ENCODE measurements at regions not wholly inside any gene's neighbourhood (a gene's known extent, or its start where the extent isn't known, plus 50 kb on each side); places are given as distances from the start of the nearest gene placed in this dataset.

- Histone ChIP-seq H3K4ac (replicated peaks; ENCODE audit: insufficient read length, low read depth, low read length) (no peak overlapping the region), H2BK20ac (ENCODE audit: low read length) (no peak overlapping the region), H2BK5ac (ENCODE audit: low read depth, low read length) (no peak overlapping the region), H4K5ac (ENCODE audit: insufficient read length, low read depth, low read length) (no peak overlapping the region), H4K20me1 (replicated peaks in 1 of 2; ENCODE audit: control insufficient read depth in 1 of 2, insufficient read depth in 2 of 2, low read length in 2 of 2) (no peaks in the 10 kb centered on the region), H3K56ac (replicated peaks; ENCODE audit: insufficient read length, low read depth, low read length) (no peak overlapping the region), H2AK5ac (ENCODE audit: low read depth, low read length) (no peak overlapping the region), H3K4me1 (replicated peaks in 1 of 4; ENCODE audit: control insufficient read depth in 3 of 4, insufficient read depth in 4 of 4, low read length in 3 of 4) (no peaks in the 10 kb centered on the region), H3K18ac (ENCODE audit: extremely low read depth, low read length) (no peak overlapping the region), H3K23ac (ENCODE audit: insufficient read length) (no peak overlapping the region), H3K4me3 (ENCODE audit: extremely low read depth in 1 of 4, insufficient read depth in 2 of 4, low read depth in 3 of 4, low read length in 4 of 4) (no peak overlapping the region), H4K8ac (ENCODE audit: extremely low read depth, insufficient read depth, low read length) (no peak overlapping the region), H3K23me2 (ENCODE audit: low read depth, low read length) (no peaks in the 10 kb centered on the region), H3K27ac (ENCODE audit: low read depth, low read length) (no peak overlapping the region), H3K36me3 (ENCODE audit: control insufficient read depth in 2 of 4, insufficient read depth in 4 of 4, low read length in 3 of 4) (no peaks in the 10 kb centered on the region), H2BK120ac (replicated peaks; ENCODE audit: low read depth, low read length) (no peak overlapping the region), H3K9ac (replicated peaks in 1 of 4; ENCODE audit: extremely low read depth in 1 of 4, low read depth in 3 of 4, low read length in 3 of 4) (no peak overlapping the region), H3K79me1 (ENCODE audit: low read depth, low read length) (no peaks in the 10 kb centered on the region), H2BK15ac (ENCODE audit: low read length) (no peak overlapping the region), H3K79me2 (ENCODE audit: control insufficient read depth in 1 of 2, insufficient read depth in 2 of 2, low read length in 2 of 2) (no peaks in the 10 kb centered on the region), H3K27me3 (replicated peaks in 1 of 4; ENCODE audit: control insufficient read depth in 3 of 4, extremely low read depth in 1 of 4, insufficient read depth in 3 of 4, low read length in 3 of 4) (no peaks in the 10 kb centered on the region), H3K9me3 (ENCODE audit: insufficient read depth in 2 of 2, low read depth in 1 of 2, low read length in 1 of 2) (peaks cover 0 to 10% of the 10 kb centered on the region in 2 experiments; a peak in 2 of 4 replicates), H3K14ac (ENCODE audit: insufficient read length) (no peak overlapping the region), H2AFZ (ENCODE audit: low read length) (peak overlapping the region; percentile 83; the same call in 1 of the 2 replicates), H2BK12ac (ENCODE audit: low read depth, low read length) (no peak overlapping the region), H4K91ac (replicated peaks; ENCODE audit: insufficient read length, low read length) (no peak overlapping the region), H3K4me2 (ENCODE audit: insufficient read depth in 1 of 2, low read depth in 2 of 2, low read length in 2 of 2) (no peak overlapping the region)
- TF ChIP-seq CTCF (IDR thresholded peaks at IDR 0.05; ENCODE audit: control extremely low read depth in 1 of 3, insufficient read depth in 1 of 3, low read depth in 1 of 3, low read length in 3 of 3) = peak; percentile 79 to 90 (median 86)
- TF ChIP-seq SIX5 (IDR thresholded peaks at IDR 0.05; ENCODE audit: low read depth, low read length) = no peak; the same call in 1 of the 2 replicates
- TF ChIP-seq TAF1 (IDR thresholded peaks at IDR 0.05; ENCODE audit: low read depth, low read length) = no peak
- no peak for TF ChIP-seq KDM4A (IDR thresholded peaks at IDR 0.05; ENCODE audit: low read depth, low read length, severe bottlenecking)
- no peak for TF ChIP-seq ATF3 (IDR thresholded peaks at IDR 0.05; ENCODE audit: insufficient read depth, low read depth, low read length)
- peak; percentile 85 to 89 for TF ChIP-seq RAD21 (IDR thresholded peaks at IDR 0.05 in 1 of 2, conservative IDR thresholded peaks at IDR 0.05 in 1 of 2; ENCODE audit: low read depth in 2 of 2, low read length in 2 of 2)
- TF ChIP-seq TCF12 (IDR thresholded peaks at IDR 0.05; ENCODE audit: low read depth, low read length) = peak; percentile 60; the same call in 1 of the 2 replicates
- no peak for TF ChIP-seq PHF8 (conservative IDR thresholded peaks at IDR 0.05; ENCODE audit: low read depth, low read length)
- TF ChIP-seq RBBP5 (IDR thresholded peaks at IDR 0.05; ENCODE audit: borderline replicate concordance, low read depth, low read length) = no peak
- DNase-seq (ENCODE audit: low read depth in 1 of 2, low spot score in 2 of 2) = peak; percentile 41 to 84
- 25% methylated on average over 8 of the region's 8 CpGs; no CpG with 5 or more reads in 1 of the 2 experiments for WGBS, 2 experiments (ENCODE audit: extremely low coverage in 1 of 2, insufficient coverage in 1 of 2, insufficient read length in 1 of 2, insufficient replicate concordance in 2 of 2, low coverage in 1 of 2, low lambda C conversion rate in 2 of 2, missing lambda C conversion rate in 1 of 2)
- FAIRE-seq = peak; percentile 94
- ChIA-PET CTCF (ENCODE audit: partially characterized antibody) (interaction anchor here (0.6 to 3.6 kb wide), 39 partner anchors 9 to 946 kb away, joined by 3 to 44 read pairs (median 4); no protein-coding TSS in a partner anchor), POLR2A (ENCODE audit: partially characterized antibody) (no interaction called here)
Observed at GRCh38 chr10:28393956-28394568, 91.2 kb upstream of the MPP7 start.

All from H1 (cell line).